GM21723 (cell line): ENCODE measurements at regions not wholly inside any gene's neighbourhood (a gene's known extent, or its start where the extent isn't known, plus 50 kb on each side); places are given as distances from the start of the nearest gene placed in this dataset.
"Not testable (repeated sequence)": the region's sequence is repeated elsewhere in the genome, so short reads cannot be mapped to it uniquely, and the experiment has no call there.

Source experiments
- ATAC-seq: cut with Tn5 transposase; IDR thresholded peaks from one replicate; pipeline ENCODE4 v1.9.1; 2021; ENCODE audit warnings: mild to moderate bottlenecking, moderate library complexity; ENCODE audit not compliant: unreplicated experiment

- not testable (repeated sequence) for ATAC-seq
Measured at GRCh38 chr21:7743940-7744339, 2777.4 kb upstream of the TPTE start.

GRCh38 chr21:7744406-7745099, 2776.8 kb upstream of the TPTE start:
- peak; percentile 99 for ATAC-seq

DNA sequence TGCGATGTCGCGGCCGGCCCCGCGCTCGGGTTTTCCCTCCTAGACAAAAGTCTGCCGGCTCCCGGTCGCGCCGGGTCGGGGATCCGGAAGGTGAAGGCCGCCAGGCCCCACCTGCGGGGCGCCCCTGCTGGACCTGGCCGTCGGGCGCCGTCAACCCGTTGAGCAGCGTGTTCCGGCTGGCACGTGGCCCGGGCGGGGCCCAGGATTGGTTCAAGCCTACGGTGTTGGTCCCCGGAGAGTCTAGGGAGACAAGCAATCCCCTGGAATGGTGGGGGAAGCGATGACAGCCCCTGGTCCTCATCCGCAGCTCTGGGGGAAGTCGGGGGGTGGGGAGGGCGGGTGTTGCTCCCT, 2776.3 kb upstream of the TPTE start:
- peak; percentile 68 for ATAC-seq

- not testable (repeated sequence) for ATAC-seq
Measured at GRCh38 chr21:7747964-7748363, 2773.4 kb upstream of the TPTE start.

DNA sequence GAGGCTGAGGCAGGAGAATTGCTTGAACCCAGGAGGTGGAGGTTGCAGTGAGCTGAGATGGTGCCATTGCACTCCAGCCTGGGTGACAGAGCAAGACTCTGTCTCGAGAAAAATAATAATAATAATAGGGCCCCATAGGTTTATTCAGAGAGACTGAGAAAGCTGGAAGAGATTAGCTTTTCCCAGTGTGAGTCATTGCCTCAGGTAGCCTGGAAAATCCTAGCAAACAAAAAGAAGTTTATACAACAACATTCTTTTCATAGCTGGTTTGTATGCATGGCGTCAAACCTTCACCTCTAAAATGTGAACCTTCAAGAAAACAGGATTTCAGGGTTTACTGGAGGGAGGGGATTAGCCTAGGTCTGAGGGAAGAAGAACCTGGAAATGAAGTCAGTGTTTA, 2768.8 kb upstream of the TPTE start:
- not testable (repeated sequence) for ATAC-seq

DNA sequence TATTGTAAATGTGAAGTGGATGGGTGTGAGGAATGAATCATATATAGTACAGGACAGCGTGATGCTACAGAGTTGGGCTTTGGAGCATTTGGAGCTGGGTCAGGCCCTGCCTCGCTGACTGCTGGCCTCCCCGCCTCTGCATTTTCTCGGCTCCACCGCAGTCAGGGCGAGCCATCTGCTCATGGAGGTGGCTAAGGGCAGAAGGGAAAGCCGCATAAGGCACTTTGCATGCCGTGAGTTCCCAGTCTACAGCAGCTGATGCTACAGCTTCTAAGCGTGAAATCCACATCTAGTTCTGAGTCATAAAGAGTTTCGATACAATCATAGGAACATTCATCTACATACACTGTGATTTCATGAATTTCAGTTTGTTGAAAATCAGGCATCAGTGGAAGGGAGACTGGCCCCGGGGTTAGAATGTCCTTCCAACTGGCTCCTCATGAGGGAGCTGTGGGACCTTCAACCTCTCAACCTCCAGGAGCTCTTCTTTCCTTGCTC, 2768.0 kb upstream of the TPTE start:
- ATAC-seq = peak; percentile 96

DNA sequence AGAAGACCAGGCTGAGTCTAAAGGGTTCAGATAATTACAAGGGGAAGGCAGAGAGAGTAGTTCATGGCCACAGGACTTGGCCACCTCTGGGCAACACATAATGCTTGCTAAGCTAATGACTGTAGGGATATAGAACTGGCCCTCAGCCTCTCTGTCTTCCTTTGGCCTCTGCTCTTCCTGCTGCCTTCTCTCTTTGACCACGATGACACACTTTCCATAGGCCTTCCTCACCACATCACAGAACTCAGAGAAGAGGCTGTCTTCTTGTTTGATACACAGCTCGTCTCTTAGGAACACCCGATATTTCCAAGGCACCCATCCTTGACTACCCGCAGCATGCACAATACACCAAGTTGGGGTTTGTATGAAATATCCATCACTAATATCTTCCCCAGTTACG, 2751.4 kb upstream of the TPTE start:
- ATAC-seq = not testable (repeated sequence)

DNA sequence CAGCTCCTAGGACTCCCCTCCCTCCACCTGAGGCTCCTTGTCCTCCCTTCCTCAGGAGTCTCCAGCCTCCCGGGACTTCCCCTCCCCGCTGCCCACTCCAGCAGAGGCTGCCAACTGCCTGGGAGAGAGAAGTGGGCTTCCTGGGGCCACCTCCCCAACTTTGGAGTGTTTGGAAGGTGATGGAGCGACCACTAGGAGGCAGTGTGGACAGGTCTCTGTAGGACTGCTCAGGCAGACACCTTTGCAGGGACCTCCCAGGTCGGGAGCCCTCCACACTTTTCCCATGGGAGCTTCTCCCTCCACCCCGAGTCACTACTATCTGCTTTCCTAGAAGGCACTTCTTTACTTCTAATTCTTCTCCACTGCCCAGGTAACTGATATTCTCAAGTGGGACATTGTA, 2747.2 kb upstream of the TPTE start:
- not testable (repeated sequence) for ATAC-seq

GRCh38 chr21:7775327-7775984, 2745.9 kb upstream of the TPTE start:
- ATAC-seq = not testable (repeated sequence)

GRCh38 chr21:7776035-7776434, 2745.3 kb upstream of the TPTE start:
- not testable (repeated sequence) for ATAC-seq

GRCh38 chr21:7776622-7777021, 2744.8 kb upstream of the TPTE start:
- not testable (repeated sequence) for ATAC-seq

DNA sequence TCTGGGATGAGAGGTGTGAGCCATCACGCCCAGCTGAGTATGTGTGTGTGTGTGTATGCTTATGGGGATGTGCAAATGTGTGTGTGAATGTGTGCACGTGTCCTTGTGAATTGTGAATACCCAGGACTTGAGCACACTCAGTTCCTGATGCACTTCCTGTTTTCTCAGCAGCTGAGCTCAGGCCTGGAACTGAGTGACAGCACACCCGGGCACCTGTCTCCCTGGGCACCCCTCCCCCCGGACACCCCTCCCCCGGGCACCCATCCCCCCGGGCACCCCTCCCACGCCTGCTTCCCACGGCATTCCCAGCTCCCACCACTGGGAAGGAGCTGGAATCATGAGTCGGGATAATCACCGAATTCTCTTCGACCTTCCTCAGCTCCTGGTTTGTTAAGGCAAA, 2744.1 kb upstream of the TPTE start:
- not testable (repeated sequence) for ATAC-seq

DNA sequence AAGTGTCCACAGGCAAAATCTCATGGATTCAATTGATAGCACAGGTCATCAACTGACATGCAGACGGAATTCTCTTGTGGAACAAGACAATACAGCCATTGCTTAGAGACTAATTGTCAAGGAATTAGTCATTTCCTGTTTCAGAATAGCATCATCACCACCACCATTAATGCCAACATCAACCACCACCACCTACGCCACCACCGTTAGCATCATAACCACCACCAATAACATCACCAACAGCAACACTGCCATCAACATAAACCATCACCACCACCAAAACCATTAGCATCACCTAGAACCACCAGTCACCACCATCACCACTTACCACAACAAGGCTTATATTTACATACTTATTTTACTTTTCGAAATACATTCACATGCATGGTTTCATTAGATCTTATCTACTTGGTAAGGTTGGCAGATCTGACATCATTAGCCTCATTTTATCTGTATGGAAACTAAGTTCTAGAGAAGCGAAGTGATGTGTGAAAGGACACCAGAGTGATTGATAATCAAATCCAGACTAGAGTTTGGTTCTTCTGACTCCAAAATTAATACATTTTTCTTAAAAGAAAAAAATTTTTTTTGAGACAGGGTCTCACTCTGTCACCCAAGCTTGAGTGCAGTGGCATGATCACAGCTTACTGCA, 2733.8 kb upstream of the TPTE start:
- not testable (repeated sequence) for ATAC-seq

DNA sequence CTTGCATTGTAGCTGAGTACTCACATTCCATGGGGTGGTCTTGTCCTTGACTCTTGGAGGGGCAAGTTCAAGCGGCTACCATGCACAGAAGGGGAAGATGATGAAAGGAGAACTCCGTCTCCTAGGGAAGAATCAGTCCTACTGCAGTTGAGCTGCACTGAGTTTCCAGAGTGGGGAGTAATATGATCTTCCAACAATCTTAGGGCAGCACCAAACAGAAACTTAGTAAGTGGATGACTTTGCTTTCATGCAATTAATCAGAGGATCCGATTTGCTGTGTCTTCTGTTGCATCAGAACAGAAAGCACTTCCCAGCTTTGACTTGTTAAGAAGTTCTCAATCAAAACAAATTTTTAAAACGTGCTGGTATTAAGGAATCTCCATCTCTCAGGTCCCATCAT, 2727.6 kb upstream of the TPTE start:
- ATAC-seq = not testable (repeated sequence)

GRCh38 chr21:7797328-7797727, 2724.1 kb upstream of the TPTE start:
- ATAC-seq = not testable (repeated sequence)

DNA sequence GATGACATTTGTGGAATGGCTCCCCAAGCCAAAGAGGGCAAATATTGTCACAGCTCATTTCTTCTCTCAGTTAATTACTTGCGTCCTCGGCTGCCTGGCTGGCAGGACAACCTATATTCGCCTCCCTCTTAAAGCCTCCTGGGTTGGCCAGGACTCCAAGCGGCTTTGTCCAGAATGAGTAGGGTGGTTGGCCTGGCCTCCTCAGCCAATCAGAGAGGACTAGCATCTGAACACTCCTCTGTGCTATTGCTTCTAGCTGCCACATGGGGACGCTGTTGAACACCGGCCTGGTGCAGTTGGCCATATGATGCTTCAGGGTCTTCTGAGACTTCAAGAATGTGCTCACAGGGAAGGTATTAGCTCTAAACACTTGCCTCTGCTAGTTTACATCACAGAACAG, 2722.9 kb upstream of the TPTE start:
- not testable (repeated sequence) for ATAC-seq

DNA sequence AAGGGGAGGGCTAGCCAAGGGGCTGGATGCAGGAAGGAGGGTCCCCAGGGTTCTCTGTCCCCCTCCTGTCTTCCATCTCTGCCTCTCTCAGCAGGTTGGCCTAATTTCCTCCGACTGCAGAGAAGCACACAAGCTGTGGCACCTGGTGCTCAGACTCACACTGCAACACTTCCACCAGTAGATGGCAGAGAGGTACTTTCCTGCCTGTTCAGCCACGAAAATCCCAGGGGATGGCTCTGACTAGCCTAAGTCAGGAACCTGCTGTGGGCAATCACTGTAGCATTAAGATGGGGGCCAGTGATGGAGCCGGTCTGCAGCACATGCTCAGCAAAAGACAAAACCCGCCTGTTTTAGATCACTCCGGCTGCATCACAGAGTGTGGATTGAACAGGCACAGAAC, 2721.7 kb upstream of the TPTE start:
- not testable (repeated sequence) for ATAC-seq

- not testable (repeated sequence) for ATAC-seq
Measured at GRCh38 chr21:7813475-7813874, 2707.9 kb upstream of the TPTE start.

DNA sequence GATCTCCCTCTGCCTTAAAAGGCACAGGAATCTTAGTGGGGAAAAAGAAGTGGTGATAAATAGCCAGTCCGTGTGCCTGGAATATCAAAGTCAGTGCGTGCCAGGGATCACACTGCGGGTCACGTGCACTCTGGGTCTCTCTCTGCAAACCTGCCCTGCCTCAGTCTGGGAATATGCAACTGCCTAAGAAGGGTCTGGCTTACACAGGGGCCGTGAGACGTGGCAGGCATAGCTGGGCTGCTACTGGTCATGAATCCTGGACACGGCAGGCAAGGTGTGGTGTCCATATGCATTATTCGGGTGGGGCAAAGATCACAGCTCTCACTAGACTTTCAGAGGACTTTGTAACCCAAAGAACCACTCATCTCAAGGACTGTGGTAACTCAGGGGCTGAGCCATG, 2704.4 kb upstream of the TPTE start:
- not testable (repeated sequence) for ATAC-seq

DNA sequence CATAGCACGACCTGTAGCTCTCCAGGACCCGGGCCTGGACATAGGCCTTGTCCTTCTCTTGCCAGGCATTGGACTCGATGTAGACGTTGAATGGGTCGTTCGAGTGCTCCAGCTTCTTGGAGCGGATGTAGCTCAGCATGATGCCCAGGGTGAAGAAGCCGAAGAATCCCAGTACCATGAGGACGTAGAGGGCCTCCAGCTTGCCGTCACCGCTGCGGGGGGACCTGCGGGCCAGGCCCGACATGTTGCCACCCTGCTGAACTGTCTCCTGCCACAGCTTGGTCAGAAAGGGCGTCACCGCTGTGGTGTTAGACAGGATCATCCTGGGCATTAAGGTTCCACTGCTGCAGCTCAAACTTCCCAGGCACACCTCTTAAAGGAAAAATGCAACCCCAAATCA, 2702.1 kb upstream of the TPTE start:
- ATAC-seq = not testable (repeated sequence)

- ATAC-seq = not testable (repeated sequence)
Measured at GRCh38 chr21:7825627-7826026, 2695.8 kb upstream of the TPTE start.

- not testable (repeated sequence) for ATAC-seq
Measured at GRCh38 chr21:7826174-7826573, 2695.2 kb upstream of the TPTE start.
